Vagina (tissue), 2 donors: ENCODE measurements at regions not wholly inside any gene's neighbourhood (a gene's known extent, or its start where the extent isn't known, plus 50 kb on each side); places are given as distances from the start of the nearest gene placed in this dataset.

Experiments used
- CTCF ChIP-seq, 3 experiments: fragments of 450-650 bp in 2 of 3; fragments of 200-600 bp in 1 of 3; sonication (generic) in 1 of 3; IDR thresholded peaks; one replicate each; pipeline ENCODE4 v1.5.1; 2017 to 2019; ENCODE audit warnings: antibody characterized with exemption in 3 of 3, mild to moderate bottlenecking in 2 of 3, moderate library complexity in 2 of 3
- POLR2A ChIP-seq, 2 donors: fragments of 450-650 bp; IDR thresholded peaks; one replicate each; pipeline ENCODE4 v1.6.1; 2017; ENCODE audit warnings: antibody characterized with exemption in 2 of 2, mild to moderate bottlenecking in 2 of 2, moderate library complexity in 2 of 2

- TF ChIP-seq CTCF (IDR thresholded peaks at IDR 0.05), result no peak
- TF ChIP-seq POLR2A (IDR thresholded peaks at IDR 0.05), result no peak
Measured at GRCh38 chr2:8285898-8286297, 396.0 kb upstream of the ID2 start.
